ENCODE measurements at regions not wholly inside any gene's neighbourhood (a gene's known extent, or its start where the extent isn't known, plus 50 kb on each side); places are given as distances from the start of the nearest gene placed in this dataset.

DNA sequence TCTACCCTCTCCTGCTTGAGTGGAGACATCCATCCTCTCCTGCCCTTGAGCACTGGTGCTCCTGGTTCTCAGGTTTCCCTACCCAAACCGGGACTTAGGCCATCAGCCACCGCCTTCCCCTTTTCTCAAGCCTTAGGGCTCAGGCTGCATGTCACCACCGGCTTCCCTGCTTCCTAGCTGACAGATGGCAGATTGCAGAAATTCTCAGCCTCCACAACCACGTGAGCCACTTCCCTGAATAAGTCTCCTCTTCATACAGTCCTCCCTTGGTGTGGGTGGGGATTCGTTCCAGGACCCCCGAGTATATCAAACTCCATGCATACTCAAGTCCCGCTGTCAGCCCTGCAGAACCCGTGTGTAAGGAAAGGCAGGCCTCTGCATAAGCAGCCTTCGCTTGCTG lies 203.5 kb upstream of the ZNF32 start:
- TF ChIP-seq, protein P1, sequence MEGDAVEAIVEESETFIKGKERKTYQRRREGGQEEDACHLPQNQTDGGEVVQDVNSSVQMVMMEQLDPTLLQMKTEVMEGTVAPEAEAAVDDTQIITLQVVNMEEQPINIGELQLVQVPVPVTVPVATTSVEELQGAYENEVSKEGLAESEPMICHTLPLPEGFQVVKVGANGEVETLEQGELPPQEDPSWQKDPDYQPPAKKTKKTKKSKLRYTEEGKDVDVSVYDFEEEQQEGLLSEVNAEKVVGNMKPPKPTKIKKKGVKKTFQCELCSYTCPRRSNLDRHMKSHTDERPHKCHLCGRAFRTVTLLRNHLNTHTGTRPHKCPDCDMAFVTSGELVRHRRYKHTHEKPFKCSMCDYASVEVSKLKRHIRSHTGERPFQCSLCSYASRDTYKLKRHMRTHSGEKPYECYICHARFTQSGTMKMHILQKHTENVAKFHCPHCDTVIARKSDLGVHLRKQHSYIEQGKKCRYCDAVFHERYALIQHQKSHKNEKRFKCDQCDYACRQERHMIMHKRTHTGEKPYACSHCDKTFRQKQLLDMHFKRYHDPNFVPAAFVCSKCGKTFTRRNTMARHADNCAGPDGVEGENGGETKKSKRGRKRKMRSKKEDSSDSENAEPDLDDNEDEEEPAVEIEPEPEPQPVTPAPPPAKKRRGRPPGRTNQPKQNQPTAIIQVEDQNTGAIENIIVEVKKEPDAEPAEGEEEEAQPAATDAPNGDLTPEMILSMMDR (IDR thresholded peaks at IDR 0.05; ENCODE audit: low read depth, low read length) = no peak
- no peak for TF ChIP-seq EZH2phosphoT487 (IDR thresholded peaks at IDR 0.05; ENCODE audit: low read depth)
